ENCODE measurements at regions not wholly inside any gene's neighbourhood (a gene's known extent, or its start where the extent isn't known, plus 50 kb on each side); places are given as distances from the start of the nearest gene placed in this dataset.
"Not testable (repeated sequence)": the region's sequence is repeated elsewhere in the genome, so short reads cannot be mapped to it uniquely, and the experiment has no call there.

GRCh38 chr20:40896814-40897700 lies 131.6 kb upstream of the TOP1 start:
- no peak for DNase-seq

GRCh38 chr20:40899344-40899743 lies 129.3 kb upstream of the TOP1 start:
- no peak for DNase-seq

DNA sequence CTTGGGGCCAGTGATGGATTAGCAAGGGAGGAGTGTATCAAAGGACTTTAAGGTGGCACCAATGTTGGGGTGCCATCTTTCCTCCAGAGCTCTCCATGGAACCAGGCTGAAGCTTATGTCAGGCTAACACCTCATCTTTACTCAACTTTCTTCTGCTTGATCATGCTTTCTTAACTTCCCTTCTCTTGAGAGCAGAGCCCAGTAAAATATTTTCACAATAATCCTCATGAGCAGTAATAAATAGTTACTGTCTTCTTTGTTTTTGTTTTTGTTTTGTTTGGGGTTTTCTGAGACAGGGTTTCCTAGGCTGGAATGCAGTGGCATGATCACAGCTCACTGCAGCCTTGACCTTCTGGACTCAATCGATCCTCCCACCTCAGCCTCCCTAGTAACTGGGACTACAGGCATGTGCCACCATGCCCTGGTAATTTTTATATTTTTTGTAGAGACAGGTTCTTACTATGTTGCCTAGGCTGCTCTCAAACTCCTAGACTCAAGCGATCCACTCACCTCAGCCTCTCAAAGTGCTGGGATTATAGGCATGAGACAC lies 127.9 kb upstream of the TOP1 start:
- DNase-seq = no peak

- no peak for DNase-seq
Observed at GRCh38 chr20:40902661-40903060, 126.0 kb upstream of the TOP1 start.

GRCh38 chr20:40908309-40908708 lies 120.3 kb upstream of the TOP1 start:
- no peak for DNase-seq

DNA sequence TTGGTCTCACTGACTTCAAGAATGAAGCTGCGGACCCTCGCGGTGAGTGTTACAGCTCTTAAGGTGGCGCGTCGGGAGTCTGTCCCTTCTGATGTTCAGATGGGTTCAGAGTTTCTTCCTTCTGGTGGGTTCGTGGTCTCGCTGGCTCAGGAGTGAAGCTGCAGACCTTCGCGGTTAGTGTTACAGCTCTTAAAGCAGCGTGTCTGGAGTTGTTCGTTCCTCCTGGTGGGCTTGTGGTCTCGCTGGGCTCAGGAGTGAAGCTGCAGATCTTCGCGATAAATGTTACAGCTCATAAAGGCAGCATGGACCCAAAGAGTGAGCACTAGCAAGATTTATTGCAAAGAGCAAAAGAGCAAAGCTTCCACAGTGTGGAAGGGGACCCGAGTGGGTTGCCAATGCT lies 119.1 kb upstream of the TOP1 start:
- not testable (repeated sequence) for DNase-seq

DNA sequence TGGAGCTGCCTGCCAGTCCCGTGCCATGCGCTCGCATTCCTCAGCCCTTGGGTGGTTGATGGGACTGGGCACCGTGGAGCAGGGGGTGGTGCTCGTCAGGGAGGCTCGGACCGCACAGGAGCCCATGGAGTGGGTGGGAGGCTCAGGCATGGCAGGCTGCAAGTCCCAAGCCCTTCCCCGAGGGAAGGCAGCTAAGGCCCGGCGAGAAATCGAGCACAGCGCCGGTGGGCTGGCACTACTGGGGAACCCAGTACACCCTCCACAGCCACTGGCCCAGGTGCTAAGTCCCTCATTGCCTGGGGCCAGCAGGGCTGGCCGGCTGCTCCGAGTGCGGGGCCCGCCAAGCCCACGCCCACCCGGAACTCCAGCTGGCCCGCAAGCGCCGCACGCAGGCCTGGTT lies 118.2 kb upstream of the TOP1 start:
- not testable (repeated sequence) for DNase-seq

DNA sequence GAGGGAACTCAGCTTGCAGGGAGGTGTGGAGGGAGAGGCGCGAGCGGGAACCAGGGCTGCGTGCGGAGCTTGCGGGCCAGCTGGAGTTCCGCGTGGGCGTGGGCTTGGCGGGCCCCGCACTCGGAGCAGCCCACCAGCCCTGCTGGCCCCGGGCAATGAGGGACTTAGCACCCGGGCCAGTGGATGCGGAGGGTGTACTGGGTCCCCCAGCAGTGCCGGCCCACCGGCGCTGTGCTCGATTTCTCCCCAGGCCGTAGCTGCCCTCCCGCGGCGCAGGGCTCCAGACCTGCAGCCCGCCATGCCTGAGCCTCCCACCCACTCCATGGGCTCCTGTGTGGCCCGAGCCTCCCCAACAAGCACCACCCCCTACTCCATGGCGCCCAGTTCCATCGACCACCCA lies 117.5 kb upstream of the TOP1 start:
- DNase-seq = not testable (repeated sequence)

- DNase-seq = no peak
Observed at GRCh38 chr20:40913224-40914185, 115.1 kb upstream of the TOP1 start.

GRCh38 chr20:40915756-40916155 lies 112.9 kb upstream of the TOP1 start:
- no peak for DNase-seq

DNA sequence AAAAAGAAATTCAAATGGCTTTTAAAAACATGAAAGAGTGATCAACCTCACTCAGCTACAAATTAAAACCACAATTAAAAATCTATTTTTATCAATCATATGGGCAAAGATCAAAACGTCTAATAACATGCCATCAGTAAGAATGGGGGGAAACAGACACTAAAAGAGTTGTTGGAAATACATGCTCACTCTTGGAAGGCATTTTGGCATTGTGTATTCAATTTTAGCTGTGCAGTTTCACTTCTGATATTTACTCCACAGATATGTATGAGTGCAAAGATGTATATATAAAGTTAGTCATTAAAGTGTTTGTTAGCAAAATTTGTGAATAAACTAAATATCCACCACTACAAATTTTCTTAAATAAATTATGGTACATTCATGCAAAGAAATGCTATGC lies 112.3 kb upstream of the TOP1 start:
- no peak for DNase-seq

DNA sequence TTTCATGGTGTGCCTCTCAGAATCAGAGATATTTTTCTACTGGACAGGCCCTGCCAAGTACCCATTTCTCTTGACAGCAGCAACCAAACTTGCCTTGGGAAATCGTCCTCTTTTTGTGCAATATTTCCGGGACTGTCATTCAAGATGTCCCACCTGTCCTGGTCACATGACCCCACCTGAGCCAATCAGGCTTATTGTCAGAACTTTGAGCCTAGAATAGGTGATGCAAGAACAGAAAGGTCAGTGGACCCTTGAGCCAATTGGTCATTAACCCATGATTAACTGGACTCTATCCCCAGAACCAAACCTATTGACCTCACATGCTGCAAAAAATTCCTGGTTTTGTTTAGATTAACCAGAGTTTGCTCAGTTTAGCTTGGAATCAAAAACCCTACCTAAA lies 108.3 kb upstream of the TOP1 start:
- DNase-seq = no peak

GRCh38 chr20:40922865-40923264 lies 105.8 kb upstream of the TOP1 start:
- no peak for DNase-seq

- DNase-seq = no peak
Observed at GRCh38 chr20:40925829-40926510, 102.7 kb upstream of the TOP1 start.

DNA sequence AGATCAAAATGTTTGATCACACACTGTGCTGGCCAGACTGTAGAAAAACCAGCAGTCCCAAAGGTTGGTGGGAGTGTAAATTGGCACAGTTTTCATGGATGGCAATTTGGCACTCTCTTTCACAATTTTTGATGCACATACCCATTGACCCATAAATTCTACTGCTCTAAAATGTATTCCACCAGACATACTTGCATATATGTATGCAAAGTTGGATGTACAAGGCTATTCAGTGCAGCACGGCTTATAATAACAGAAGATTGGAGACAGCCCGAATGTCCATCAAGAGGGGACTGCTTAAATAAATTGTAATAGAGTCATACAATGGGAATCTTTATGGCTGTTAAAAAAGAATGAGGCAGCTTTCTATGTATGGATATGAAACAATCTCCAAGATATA lies 101.7 kb upstream of the TOP1 start:
- no peak for DNase-seq

- no peak for DNase-seq
Observed at GRCh38 chr20:40930561-40930960, 98.1 kb upstream of the TOP1 start.

- DNase-seq = no peak
Observed at GRCh38 chr20:40931410-40932044, 97.1 kb upstream of the TOP1 start.

GRCh38 chr20:40932436-40932835 lies 96.2 kb upstream of the TOP1 start:
- no peak for DNase-seq

DNA sequence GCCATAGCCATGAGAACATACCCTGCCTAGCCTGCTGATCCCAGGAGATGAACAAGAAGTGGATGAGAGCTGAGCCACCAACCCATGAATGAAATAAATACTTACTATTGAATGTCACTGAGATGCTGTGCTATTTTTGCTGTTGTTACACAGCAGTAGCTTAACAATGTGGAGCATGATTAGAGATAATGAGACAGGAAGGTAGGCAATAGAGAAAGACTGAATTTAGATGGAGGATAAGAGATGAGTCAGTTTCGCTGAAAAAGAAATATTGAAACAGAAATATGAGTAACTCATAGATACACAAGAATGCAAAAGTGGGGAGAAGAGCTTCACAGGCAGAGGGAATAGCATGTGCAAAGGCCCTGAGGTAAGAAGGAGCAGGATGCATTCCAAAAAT lies 94.9 kb upstream of the TOP1 start:
- no peak for DNase-seq

DNA sequence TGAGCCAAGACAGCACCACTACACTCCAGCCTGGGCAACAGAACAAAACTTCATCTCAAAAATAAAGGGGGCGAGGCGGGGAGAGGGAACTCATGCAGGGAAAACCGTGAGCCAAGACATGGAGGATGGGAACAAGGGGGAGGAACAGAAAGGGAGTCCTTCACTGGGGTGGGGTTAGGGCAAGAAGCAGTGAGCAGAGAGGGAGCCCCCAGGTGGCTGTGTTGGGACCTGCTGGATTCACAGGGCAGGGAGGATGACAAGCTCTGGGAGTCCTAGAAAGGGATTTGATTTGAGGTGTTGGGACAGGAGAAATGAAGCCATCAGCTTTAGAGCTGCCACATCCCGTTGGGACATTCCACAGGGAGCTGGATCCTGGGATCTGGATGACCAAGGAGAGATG lies 90.6 kb upstream of the TOP1 start:
- DNase-seq = no peak

DNA sequence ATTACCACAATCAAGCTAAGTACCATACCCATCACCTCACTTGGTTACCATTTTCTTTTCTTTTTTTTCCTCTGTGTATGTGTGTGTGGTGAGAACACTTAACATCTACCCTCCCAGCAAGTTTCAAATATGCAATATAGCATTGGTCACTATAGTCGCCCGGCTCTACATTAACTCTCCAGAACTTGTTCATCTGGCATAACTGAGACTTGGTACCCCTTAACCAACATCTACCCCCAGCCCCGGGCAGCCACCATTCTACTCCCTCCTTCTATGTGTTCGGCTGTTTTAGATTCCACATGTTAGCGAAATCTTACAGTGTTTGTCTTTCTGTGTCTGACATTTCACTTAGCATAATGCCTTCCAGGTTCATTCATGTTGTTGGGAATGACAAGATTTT lies 89.0 kb upstream of the TOP1 start:
- no peak for DNase-seq

DNA sequence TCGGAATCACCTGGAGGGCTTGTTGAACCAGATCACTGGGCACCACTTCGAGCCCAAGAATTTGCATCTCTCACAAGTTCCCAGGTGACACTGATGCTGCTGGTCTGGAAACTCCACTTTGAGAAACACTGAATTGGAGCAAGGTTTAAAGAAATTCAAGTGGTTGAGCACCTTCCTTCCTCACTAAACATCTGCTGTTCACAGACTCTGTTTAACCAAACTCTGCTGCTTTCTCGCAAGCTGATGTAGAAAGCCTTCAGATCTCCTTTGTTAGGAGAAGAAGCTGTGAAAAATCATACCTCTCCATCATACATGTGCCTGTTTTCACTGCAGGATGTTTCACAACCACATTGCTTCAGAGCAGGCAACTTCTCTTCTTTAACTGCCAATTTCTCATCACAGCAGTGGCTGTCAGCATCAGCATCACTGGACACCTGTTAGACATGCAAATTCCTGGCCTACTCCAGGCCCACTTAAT lies 87.5 kb upstream of the TOP1 start:
- no peak for DNase-seq
